GM18868 (cell line): ENCODE measurements at regions not wholly inside any gene's neighbourhood (a gene's known extent, or its start where the extent isn't known, plus 50 kb on each side); places are given as distances from the start of the nearest gene placed in this dataset.

ENCODE experiments used
- ATAC-seq: cut with Tn5 transposase; IDR thresholded peaks from one replicate; pipeline ENCODE4 v1.9.1; 2021; ENCODE audit warnings: mild to moderate bottlenecking, moderate library complexity; ENCODE audit not compliant: unreplicated experiment

- no peak for ATAC-seq
These were observed 260.0 kb downstream of the PIK3R1 start for GRCh38 chr5:68475476-68475983.

- no peak for ATAC-seq
These were observed 261.3 kb downstream of the PIK3R1 start for GRCh38 chr5:68476854-68477253.

GRCh38 chr5:68478301-68479095, 262.9 kb downstream of the PIK3R1 start:
- ATAC-seq = no peak

DNA sequence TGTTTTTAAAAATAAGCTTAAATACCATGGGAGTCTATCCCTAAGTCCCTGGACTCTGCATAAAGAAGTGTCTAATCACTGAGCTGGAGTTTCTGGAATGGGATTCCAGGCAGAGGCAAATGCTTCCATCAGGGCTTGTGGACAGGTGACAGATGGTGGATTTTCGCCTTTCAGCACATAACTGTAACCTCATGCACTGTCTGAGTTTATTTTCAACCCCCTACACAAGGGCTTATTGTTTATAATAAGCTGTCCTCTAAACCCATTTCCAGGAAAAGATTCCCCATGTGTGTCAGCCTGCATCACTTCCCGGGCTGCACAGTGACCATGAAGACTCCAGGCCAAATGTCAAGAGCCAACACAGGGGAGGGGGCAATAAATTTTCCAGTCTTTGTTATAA, 264.0 kb downstream of the PIK3R1 start:
- ATAC-seq = no peak

DNA sequence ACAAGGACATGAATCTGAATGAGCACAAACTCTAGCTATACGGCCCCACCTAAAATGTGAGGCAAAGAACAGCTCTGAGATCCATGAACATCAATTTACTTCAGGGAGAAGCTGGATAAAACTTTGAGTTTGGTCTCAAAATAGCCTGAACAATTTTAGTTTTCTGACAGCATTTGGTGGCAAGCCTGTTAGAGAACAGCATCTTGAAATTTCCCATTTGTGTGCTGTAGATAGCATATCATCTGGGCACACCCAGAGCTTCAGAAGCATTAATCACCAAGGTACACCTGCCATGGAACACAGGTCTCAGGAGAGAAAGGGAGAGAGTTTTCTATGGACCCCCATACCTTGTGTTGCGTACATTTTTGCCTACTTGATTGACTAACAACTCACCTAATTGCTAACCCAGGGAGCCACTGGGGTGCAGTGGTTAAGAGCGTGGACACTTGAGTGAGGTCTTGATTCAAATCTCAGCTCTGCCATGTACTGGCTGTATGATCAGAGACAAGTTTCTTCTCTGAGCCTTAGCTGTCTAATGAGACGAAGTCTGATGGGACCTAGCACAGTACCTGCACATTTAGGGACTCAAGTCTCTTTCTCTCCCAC, 264.9 kb downstream of the PIK3R1 start:
- no peak for ATAC-seq

DNA sequence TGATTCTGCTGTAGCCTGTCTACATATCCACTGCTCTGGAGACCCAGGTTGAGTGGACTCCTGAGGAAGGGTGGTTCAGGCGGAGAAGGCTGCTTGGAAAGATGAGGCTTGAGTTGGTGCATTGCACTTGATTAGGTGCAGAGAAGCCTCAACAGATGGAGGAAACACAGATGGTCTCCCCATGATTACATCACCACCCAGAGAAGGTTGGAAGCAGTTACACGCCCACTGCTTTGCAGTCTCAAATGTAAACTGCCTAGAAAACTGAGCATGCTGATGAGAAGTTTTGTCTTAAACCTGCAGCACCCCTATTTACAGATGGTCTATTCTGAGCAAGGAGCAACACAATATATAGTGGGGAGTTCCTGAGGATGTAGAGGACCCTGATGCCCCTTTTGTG, 266.6 kb downstream of the PIK3R1 start:
- ATAC-seq = no peak

DNA sequence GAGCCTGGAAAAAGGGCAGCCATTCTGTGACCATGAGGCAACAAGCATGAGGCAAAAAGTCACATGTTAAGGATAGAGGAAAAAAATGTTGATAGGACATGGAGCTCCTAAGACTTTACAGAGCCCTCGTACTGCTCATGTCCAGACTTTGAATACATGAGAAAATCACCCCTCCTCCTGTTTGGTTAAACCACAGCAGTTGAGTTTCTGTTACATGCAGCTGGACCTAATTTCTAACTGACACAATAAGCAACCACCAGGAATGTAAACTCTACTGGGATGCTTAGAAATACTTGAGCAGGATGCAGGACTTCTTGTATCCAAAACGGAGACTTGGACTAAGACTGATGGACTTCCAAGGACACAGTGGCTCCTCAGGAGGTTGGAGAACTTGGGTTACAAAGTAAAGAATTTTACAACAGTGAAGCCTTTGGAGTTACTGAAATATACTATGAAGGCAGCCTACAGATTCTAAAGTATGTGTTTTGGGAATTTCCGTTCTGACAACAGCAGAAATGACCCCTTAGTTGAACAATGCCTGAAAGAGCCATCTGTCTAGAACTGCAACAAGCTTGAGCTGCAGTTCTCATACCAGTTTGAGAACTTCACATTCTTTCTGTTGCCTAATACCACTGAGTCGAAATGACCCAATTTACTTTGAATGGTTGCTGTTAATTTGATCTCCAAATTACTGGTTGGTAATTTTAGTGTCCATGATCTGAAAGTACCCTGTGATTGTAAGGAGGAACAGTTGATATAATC, 268.9 kb downstream of the PIK3R1 start:
- no peak for ATAC-seq

GRCh38 chr5:68489556-68489955, 274.0 kb downstream of the PIK3R1 start:
- ATAC-seq = no peak

- no peak for ATAC-seq
These were observed 274.9 kb downstream of the PIK3R1 start for GRCh38 chr5:68490406-68490805.

DNA sequence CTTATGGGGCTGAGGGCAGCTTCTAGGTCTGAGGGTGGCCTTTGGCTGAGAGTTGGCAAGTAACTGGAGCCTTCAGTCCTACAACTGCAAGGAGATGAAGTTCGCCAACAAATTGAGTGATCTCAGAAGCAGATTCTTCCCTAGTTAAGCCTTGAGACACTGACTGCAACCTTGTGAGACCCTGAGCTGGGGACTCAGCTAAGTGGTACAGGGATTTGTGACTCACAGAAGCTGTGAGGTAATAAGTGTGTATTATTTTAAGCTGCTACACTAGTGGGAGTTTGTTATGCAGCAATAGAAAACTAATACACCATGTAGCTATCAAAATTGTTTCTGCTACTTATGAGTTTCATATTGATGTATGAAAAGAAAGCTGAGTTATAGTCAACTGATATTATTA, 279.2 kb downstream of the PIK3R1 start:
- no peak for ATAC-seq

GRCh38 chr5:68499987-68500386, 284.4 kb downstream of the PIK3R1 start:
- ATAC-seq = no peak

DNA sequence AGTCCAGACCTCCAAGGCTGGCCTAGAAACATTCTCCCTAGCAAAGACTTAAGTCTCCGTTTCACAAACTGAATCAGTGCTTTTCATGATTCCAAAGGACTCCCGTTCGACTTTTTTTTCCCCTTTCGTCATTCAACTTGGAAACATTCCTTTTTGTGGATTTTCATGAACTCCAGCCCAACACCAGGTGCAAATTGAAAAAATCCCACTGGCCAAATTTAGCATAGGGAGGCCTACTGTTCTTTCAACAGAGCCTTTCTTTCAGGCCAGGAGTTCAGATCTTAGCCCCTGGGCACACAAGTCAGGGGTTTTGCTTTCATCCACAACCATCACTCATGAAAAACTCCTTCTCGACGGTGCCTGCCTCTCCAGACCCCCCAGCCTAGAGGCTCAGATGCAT, 285.3 kb downstream of the PIK3R1 start:
- no peak for ATAC-seq

GRCh38 chr5:68502531-68502930, 287.0 kb downstream of the PIK3R1 start:
- ATAC-seq = no peak

- no peak for ATAC-seq
These were observed 288.8 kb downstream of the PIK3R1 start for GRCh38 chr5:68504306-68504705.

GRCh38 chr5:68505917-68506860, 290.6 kb downstream of the PIK3R1 start:
- ATAC-seq = no peak

GRCh38 chr5:68515514-68515913, 300.0 kb downstream of the PIK3R1 start:
- ATAC-seq = no peak

DNA sequence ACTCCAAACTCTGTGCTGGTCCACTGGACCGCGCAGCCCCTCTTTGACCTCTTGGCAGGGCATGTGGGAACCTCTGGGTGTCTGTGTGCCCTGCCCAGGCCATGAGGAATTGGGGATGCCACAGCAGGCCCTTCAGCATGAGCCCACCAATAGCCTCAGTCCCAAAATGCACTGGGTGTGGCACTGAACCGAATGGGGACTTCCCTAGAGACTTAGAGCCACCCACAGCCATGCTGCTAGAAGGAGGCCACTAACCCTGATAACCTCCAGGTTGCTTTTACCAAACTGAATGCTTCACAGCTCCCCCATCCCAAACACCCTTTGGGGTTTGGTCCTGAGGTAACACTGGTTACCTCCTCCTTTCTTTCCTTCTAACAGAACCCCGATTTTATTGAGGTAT, 302.7 kb downstream of the PIK3R1 start:
- ATAC-seq = no peak

- no peak for ATAC-seq
These were observed 303.6 kb downstream of the PIK3R1 start for GRCh38 chr5:68519143-68519542.

DNA sequence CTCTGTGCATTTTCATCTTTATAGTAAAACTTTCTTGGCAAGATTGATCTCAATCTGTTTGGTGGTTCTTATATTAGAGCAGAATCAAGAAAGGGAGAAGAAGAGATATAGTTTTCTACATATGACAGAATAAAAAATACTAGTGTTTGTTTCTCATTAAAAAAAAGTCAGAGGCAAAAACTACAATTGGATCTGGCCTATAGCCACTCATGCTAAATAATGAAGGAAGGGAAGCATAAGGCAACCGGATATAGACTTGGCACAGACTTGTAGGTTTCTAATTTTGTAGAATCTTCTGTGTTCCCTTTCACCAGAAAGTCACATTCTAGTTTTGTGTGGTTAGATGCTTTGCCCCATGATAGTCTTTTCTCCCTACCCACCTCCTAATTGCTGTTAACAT, 306.2 kb downstream of the PIK3R1 start:
- no peak for ATAC-seq

- ATAC-seq = no peak
These were observed 307.3 kb downstream of the PIK3R1 start for GRCh38 chr5:68522863-68523262.
